ENCODE measurements at regions not wholly inside any gene's neighbourhood (a gene's known extent, or its start where the extent isn't known, plus 50 kb on each side); places are given as distances from the start of the nearest gene placed in this dataset.

DNA sequence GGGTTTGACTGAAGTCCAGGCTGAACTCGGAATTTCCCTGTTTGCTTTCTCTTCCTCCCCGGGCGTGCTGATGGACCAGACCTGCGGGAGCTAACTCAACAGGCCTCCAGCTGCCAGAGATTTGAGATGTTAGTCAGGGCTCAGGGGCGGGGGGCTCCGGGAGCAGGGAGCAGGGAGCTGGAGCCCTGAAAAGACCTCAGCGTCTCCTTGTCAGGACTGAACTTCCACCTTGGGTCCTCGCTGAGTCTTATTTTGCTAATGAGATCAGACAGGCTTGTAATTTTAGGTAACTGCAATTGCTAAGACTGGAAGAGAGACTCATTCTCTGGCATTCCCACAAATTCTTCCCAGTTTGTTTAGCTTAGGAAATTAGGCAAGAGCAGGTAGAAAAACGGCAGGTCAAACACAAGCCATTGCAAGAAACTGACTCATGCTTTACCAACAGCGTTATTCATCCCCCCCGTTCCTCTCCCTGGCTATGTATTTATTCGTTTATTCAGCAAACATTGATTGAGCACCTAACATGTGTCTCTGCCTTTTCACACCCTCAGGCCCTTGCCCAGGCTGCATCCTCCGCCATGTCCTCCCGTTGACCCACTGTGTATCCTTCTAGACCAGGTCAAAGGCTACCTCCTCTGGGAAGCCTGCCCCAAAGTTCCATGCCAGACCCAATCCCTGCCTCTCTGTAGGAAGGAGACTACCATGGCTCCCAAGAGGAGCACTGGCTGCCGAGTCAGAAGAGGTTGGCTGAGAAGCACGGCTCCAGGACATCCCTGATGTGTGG lies 80.4 kb upstream of the DIO3 start:
- Histone ChIP-seq H3K9ac (ENCODE audit: low read length) (no peak overlapping the region), H3F3A (ENCODE audit: insufficient read depth, low read length, poor library complexity, severe bottlenecking) (no peaks in the 10 kb centered on the region), H3K4me3 (ENCODE audit: low read length) (no peak overlapping the region), H3K9me3 (ENCODE audit: low read length) (peaks cover 7% of the 10 kb centered on the region), H4K20me1 (ENCODE audit: insufficient read depth) (no peaks in the 10 kb centered on the region), H3K79me2 (replicated peaks; ENCODE audit: insufficient read depth, low read length) (no peaks in the 10 kb centered on the region), H2AFZ (ENCODE audit: low read depth, low read length) (no peak overlapping the region), H3K27ac (ENCODE audit: low read length) (no peak overlapping the region), H3K4me2 (ENCODE audit: low read length) (no peak overlapping the region), H3K36me3 (ENCODE audit: insufficient read depth, low read length) (no peaks in the 10 kb centered on the region), H3K27me3 (ENCODE audit: insufficient read depth, low read depth, low read length) (no peaks in the 10 kb centered on the region), H3K9me2 (ENCODE audit: insufficient read depth, low read length) (no peaks in the 10 kb centered on the region)
- TF ChIP-seq MXI1 (conservative IDR thresholded peaks at IDR 0.05; ENCODE audit: poor library complexity, severe bottlenecking): no peak

DNA sequence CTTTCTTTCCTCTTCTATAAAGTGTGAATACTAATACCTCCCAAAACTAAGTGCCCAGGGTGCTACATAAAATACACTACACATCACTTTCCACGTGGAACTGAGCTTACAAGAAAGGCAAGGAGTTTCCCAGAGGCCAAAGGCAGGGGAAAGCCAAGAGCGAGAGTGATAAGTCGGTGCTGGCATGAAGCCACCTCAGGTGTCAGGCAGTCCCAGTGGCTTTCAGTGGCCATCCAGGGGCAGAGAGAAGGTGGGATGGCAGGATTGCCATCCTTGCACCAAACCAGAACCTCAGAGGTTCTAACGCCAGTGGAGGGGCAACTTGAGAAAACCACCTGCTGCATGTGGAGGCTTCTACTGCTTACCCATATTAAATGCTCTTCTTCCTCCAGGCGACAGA lies 79.7 kb upstream of the DIO3 start:
- no peak for TF ChIP-seq POLR2AphosphoS5 (IDR thresholded peaks at IDR 0.05)
- no peak for TF ChIP-seq RAD21 (conservative IDR thresholded peaks at IDR 0.05)
- no peak for TF ChIP-seq EZH2 (IDR thresholded peaks at IDR 0.05; ENCODE audit: borderline replicate concordance, insufficient read depth, low read length, poor library complexity, severe bottlenecking)
- TF ChIP-seq MXI1 (conservative IDR thresholded peaks at IDR 0.05; ENCODE audit: poor library complexity, severe bottlenecking): no peak
- TF ChIP-seq, protein P1, sequence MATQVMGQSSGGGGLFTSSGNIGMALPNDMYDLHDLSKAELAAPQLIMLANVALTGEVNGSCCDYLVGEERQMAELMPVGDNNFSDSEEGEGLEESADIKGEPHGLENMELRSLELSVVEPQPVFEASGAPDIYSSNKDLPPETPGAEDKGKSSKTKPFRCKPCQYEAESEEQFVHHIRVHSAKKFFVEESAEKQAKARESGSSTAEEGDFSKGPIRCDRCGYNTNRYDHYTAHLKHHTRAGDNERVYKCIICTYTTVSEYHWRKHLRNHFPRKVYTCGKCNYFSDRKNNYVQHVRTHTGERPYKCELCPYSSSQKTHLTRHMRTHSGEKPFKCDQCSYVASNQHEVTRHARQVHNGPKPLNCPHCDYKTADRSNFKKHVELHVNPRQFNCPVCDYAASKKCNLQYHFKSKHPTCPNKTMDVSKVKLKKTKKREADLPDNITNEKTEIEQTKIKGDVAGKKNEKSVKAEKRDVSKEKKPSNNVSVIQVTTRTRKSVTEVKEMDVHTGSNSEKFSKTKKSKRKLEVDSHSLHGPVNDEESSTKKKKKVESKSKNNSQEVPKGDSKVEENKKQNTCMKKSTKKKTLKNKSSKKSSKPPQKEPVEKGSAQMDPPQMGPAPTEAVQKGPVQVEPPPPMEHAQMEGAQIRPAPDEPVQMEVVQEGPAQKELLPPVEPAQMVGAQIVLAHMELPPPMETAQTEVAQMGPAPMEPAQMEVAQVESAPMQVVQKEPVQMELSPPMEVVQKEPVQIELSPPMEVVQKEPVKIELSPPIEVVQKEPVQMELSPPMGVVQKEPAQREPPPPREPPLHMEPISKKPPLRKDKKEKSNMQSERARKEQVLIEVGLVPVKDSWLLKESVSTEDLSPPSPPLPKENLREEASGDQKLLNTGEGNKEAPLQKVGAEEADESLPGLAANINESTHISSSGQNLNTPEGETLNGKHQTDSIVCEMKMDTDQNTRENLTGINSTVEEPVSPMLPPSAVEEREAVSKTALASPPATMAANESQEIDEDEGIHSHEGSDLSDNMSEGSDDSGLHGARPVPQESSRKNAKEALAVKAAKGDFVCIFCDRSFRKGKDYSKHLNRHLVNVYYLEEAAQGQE (IDR thresholded peaks at IDR 0.05; ENCODE audit: borderline replicate concordance): no peak
- no peak for TF ChIP-seq EP300 (conservative IDR thresholded peaks at IDR 0.05; ENCODE audit: poor library complexity, severe bottlenecking)
- no peak for TF ChIP-seq TAF1 (IDR thresholded peaks at IDR 0.05; ENCODE audit: low read depth)
- TF ChIP-seq, protein P2, sequence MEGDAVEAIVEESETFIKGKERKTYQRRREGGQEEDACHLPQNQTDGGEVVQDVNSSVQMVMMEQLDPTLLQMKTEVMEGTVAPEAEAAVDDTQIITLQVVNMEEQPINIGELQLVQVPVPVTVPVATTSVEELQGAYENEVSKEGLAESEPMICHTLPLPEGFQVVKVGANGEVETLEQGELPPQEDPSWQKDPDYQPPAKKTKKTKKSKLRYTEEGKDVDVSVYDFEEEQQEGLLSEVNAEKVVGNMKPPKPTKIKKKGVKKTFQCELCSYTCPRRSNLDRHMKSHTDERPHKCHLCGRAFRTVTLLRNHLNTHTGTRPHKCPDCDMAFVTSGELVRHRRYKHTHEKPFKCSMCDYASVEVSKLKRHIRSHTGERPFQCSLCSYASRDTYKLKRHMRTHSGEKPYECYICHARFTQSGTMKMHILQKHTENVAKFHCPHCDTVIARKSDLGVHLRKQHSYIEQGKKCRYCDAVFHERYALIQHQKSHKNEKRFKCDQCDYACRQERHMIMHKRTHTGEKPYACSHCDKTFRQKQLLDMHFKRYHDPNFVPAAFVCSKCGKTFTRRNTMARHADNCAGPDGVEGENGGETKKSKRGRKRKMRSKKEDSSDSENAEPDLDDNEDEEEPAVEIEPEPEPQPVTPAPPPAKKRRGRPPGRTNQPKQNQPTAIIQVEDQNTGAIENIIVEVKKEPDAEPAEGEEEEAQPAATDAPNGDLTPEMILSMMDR (IDR thresholded peaks at IDR 0.05; ENCODE audit: poor library complexity, severe bottlenecking): no peak
- TF ChIP-seq SMC3 (conservative IDR thresholded peaks at IDR 0.05; ENCODE audit: poor library complexity): no peak
- Histone ChIP-seq H4K20me1 (ENCODE audit: insufficient read depth) (no peaks in the 10 kb centered on the region), H3K36me3 (ENCODE audit: insufficient read depth, low read length) (no peaks in the 10 kb centered on the region), H3K4me2 (ENCODE audit: low read length) (no peak overlapping the region), H3K9me3 (ENCODE audit: low read length) (peaks cover 7% of the 10 kb centered on the region), H2AFZ (ENCODE audit: low read depth, low read length) (no peak overlapping the region), H3K9ac (ENCODE audit: low read length) (no peak overlapping the region), H3K27ac (ENCODE audit: low read length) (no peak overlapping the region), H3K9me2 (ENCODE audit: insufficient read depth, low read length) (no peaks in the 10 kb centered on the region), H3K4me3 (ENCODE audit: low read length) (no peak overlapping the region), H3K79me2 (replicated peaks; ENCODE audit: insufficient read depth, low read length) (no peaks in the 10 kb centered on the region), H3F3A (ENCODE audit: insufficient read depth, low read length, poor library complexity, severe bottlenecking) (no peaks in the 10 kb centered on the region), H3K27me3 (ENCODE audit: insufficient read depth, low read depth, low read length) (no peaks in the 10 kb centered on the region)

All from neural cell (in vitro differentiated cells).